Body of pancreas (tissue), 4 donors: ENCODE measurements at regions not wholly inside any gene's neighbourhood (a gene's known extent, or its start where the extent isn't known, plus 50 kb on each side); places are given as distances from the start of the nearest gene placed in this dataset.

ENCODE experiments used
- ATAC-seq: fragments of 150-250 bp; one replicate; pipeline ENCODE4 v1.9.1; 2016
- DNase-seq, 4 donors: peaks; one replicate each; pipeline ENCODE4 v3.0.0-alpha.2; 2019
- H3K27ac ChIP-seq, 4 donors: fragments of 200-600 bp; sonication (generic); 1 replicate in 3 of 4; 2 replicates in 1 of 4; pipeline versions ENCODE4 v1.5.1 to v1.6.1; 2016 to 2019; ENCODE audit warnings: mild to moderate bottlenecking in 1 of 4, mixed read lengths in 1 of 4, moderate library complexity in 1 of 4
- H3K27me3 ChIP-seq, 2 donors: fragments of 200-600 bp; sonication (generic); one replicate each; pipeline ENCODE4 v1.6.0; 2016; ENCODE audit warnings: mild to moderate bottlenecking in 1 of 2
- H3K36me3 ChIP-seq, 2 donors: fragments of 200-600 bp; sonication (generic); replicated peaks in 1 of 2; 2 replicates each; pipeline ENCODE4 v1.5.1; 2016; ENCODE audit warnings: low read depth in 2 of 2; ENCODE audit not compliant: insufficient read depth in 1 of 2
- H3K4me1 ChIP-seq: fragments of 200-600 bp; sonication (generic); one replicate; pipeline ENCODE4 v1.6.0; 2016
- H3K4me3 ChIP-seq, 2 donors: fragments of 200-600 bp; sonication (generic); 1 replicate in 1 of 2; 2 replicates in 1 of 2; pipeline ENCODE4 v1.5.1; 2016 to 2019
- H3K9me3 ChIP-seq, 3 donors: fragments of 200-600 bp; sonication (generic); 1 replicate in 2 of 3; 2 replicates in 1 of 3; pipeline ENCODE4 v1.5.1; 2016
- POLR2A ChIP-seq, 3 donors: fragments of 450-650 bp; IDR thresholded peaks; one replicate each; pipeline ENCODE4 v1.6.1; 2016; ENCODE audit warnings: antibody characterized with exemption in 3 of 3, mild to moderate bottlenecking in 2 of 3
- WGBS, 2 donors: methylation state at CpG; one replicate each; pipeline ENCODE4 v1.1.5; 2017; 5-methylcytosine and 5-hydroxymethylcytosine counted together
- intact Hi-C: fragments of 100-400 bp; cut with DNase I; formaldehyde crosslinking; loops from one replicate; pipeline ENCODE4 v1.15.1; 2023
- TF ChIP-seq, protein P1 (sequence below), 7 experiments: fragments of 450-650 bp in 4 of 7; fragments of 200-600 bp in 3 of 7; sonication (generic) in 3 of 7; IDR thresholded peaks; one replicate each; pipeline ENCODE4 v1.5.1; 2016 to 2019; ENCODE audit warnings: antibody characterized with exemption in 7 of 7

DNA sequence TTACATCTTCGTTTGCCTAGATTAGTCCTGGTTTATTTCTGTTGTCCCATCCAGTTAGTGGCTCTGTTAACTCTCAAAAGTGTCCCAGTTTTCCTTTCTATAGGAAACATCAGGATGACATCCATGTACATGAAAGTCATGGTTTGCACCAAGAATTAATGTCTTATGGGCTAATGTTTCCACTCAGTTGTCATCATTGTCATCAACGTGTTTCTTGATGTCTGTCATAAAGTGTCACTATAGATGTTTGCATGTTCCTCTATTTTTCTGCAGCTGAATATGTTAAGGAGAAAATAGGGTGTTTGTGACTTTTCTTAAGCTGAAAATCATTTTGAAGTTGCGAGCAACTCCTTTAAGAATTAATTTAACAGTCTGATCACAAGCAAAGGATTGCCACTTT lies 567.0 kb downstream of the TMEM114 start:
- no peak for DNase-seq
- H3K4me3 ChIP-seq: no peak overlapping the region
- 32 to 43% methylated on average over 3 of the region's 3 CpGs for WGBS, 2 donors
- H3K36me3 ChIP-seq: no peaks in the 10 kb centered on the region
- H3K27me3 ChIP-seq: no peaks in the 10 kb centered on the region
- TF ChIP-seq, protein P1, sequence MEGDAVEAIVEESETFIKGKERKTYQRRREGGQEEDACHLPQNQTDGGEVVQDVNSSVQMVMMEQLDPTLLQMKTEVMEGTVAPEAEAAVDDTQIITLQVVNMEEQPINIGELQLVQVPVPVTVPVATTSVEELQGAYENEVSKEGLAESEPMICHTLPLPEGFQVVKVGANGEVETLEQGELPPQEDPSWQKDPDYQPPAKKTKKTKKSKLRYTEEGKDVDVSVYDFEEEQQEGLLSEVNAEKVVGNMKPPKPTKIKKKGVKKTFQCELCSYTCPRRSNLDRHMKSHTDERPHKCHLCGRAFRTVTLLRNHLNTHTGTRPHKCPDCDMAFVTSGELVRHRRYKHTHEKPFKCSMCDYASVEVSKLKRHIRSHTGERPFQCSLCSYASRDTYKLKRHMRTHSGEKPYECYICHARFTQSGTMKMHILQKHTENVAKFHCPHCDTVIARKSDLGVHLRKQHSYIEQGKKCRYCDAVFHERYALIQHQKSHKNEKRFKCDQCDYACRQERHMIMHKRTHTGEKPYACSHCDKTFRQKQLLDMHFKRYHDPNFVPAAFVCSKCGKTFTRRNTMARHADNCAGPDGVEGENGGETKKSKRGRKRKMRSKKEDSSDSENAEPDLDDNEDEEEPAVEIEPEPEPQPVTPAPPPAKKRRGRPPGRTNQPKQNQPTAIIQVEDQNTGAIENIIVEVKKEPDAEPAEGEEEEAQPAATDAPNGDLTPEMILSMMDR (IDR thresholded peaks at IDR 0.05): no peak
- no peak for TF ChIP-seq POLR2A (IDR thresholded peaks at IDR 0.05)
- intact Hi-C loops: no loop called here
- ATAC-seq: no peak
- H3K4me1 ChIP-seq: no peaks in the 10 kb centered on the region
- H3K27ac ChIP-seq: no peak overlapping the region
- no peaks in the 10 kb centered on the region for H3K9me3 ChIP-seq

DNA sequence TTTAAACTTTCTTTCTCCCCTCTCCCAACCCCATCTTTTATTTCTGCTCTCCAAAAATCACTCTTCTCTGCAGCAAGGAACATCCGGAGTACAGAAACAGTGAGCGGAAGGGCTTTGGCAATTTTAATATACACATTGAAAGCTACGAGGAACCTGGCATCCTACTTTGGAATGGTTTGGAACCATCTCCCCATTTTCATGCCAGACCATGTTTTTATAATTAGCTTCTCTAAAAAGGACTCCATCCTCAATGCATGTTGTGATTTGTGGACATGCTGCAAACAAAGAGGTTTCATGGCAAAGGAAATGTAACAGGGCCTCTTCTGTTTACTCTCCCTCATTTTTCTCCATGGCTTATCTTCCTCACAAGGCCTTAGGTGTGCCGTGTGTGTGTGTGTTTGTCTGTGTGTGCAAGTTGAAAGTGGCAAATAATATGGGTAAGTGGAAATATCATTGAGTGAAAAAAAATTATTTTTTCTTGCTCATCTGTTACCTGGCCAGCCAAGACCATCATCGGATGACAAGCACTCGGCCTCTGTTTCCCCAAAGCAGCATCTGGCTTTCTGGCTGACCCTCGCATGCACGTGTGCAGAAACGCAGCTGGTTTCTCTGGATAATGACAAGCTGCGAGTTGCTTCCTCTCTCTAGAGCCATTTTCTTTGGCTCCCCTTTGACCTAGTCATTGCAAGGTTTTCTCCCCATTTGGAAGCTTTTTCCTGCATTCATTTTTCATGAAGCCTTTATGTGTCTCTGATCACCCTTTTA lies 585.0 kb downstream of the TMEM114 start:
- intact Hi-C loops: no loop called here
- ATAC-seq (no peak), DNase-seq (no peak)
- TF ChIP-seq, protein P1 (IDR thresholded peaks at IDR 0.05): no peak
- TF ChIP-seq POLR2A (IDR thresholded peaks at IDR 0.05): no peak
- H3K27ac ChIP-seq: no peak overlapping the region
- no peaks in the 10 kb centered on the region for H3K36me3 ChIP-seq
- no peak overlapping the region for H3K4me3 ChIP-seq
- H3K27me3 ChIP-seq: no peaks in the 10 kb centered on the region
- no peaks in the 10 kb centered on the region for H3K4me1 ChIP-seq
- 38 to 40% methylated on average over 10 of the region's 10 CpGs for WGBS, 2 donors
- no peaks in the 10 kb centered on the region for H3K9me3 ChIP-seq

DNA sequence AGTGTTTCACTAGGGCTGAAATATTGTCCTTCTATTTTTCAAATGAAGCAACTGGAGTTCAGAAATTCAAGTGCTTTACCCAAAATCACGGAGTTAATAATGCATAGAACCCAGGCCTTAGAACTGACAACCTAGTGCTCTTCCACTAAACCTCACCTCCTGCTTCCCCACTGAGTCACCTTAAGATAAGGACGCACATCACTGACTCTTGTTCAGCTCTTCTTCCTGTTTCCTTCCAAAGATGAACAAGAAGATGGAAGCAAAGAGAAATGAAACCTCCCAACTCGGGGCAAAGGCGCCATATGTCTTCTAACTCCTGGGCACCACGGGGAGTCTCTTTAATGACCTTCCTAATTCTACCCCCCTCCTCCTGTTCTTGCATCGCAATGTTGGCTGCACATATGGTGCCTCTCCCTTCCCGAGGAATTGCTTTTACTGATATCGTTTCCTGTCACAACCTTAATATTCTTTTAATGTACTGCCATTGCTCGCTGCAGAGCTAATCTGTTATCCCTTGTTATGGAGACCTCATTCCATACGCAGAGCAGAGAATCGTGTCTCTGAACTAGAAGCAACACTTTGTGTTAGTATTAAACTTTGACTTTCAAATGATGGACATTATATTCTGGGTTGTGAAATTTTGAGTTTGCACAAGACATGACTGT lies 591.4 kb downstream of the TMEM114 start:
- 60 to 63% methylated on average over 11 of the region's 11 CpGs for WGBS, 2 donors
- H3K36me3 ChIP-seq: no peaks in the 10 kb centered on the region
- no peaks in the 10 kb centered on the region for H3K4me1 ChIP-seq
- no peaks in the 10 kb centered on the region for H3K27me3 ChIP-seq
- TF ChIP-seq, protein P1 (IDR thresholded peaks at IDR 0.05): no peak
- no peak for TF ChIP-seq POLR2A (IDR thresholded peaks at IDR 0.05)
- ATAC-seq: no peak
- no peak for DNase-seq
- intact Hi-C loops: no loop called here
- no peaks in the 10 kb centered on the region for H3K9me3 ChIP-seq
- no peak overlapping the region for H3K4me3 ChIP-seq
- no peak overlapping the region for H3K27ac ChIP-seq

DNA sequence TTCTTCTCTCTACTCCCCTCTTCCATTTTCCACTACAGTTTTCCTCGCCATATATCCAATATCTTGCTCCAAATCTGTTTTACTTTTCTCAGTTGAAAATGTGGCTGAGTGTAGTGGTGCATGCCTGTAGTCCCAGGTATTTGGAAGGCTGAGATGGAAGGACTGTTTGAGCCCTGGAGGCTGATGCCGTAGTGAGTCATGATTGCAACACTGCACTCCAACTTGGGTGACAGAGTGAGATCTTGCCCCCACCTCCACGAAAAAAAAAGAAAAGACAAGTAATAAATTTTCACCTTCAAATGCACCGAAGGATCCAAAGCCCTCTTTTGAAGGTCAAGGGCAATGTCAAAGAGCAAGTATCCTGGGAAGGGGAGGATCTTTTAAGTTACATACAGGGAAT lies 592.3 kb downstream of the TMEM114 start:
- 60 to 64% methylated on average over 4 of the region's 4 CpGs for WGBS, 2 donors
- intact Hi-C loops: no loop called here
- no peak for TF ChIP-seq POLR2A (IDR thresholded peaks at IDR 0.05)

DNA sequence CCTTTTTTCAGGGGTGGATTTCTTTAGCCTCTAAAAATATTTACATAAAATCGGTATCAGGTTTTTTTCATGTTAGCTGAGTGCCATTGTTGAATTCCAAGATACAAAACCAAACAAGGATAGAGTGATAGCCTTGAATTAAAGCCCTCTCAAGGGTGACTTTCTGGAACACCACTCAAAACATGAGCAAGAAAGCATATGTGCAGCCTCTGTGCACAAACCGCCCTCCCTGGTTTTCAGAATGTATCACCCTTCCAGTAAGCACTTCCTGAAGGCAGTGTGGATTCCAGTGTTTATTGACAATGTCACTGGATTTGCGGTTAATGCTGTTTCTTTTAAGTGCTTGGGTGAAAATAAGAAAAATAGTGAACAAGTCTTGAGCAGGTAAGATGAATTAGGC lies 597.7 kb downstream of the TMEM114 start:
- DNase-seq (no peak), ATAC-seq (no peak)
- intact Hi-C loops: no loop called here
- TF ChIP-seq POLR2A (IDR thresholded peaks at IDR 0.05): no peak
- TF ChIP-seq, protein P1 (IDR thresholded peaks at IDR 0.05): no peak
- H3K27ac ChIP-seq: no peak overlapping the region
- H3K27me3 ChIP-seq: no peaks in the 10 kb centered on the region
- H3K36me3 ChIP-seq: no peaks in the 10 kb centered on the region
- no peak overlapping the region for H3K4me3 ChIP-seq
- 23 to 26% methylated on average over 3 of the region's 3 CpGs for WGBS, 2 donors
- no peaks in the 10 kb centered on the region for H3K4me1 ChIP-seq
- no peaks in the 10 kb centered on the region for H3K9me3 ChIP-seq

More for the DNA sequence above, 592.3 kb downstream of the TMEM114 start:
- Histone ChIP-seq H3K4me3 (no peak overlapping the region), H3K4me1 (no peaks in the 10 kb centered on the region), H3K27ac (no peak overlapping the region), H3K9me3 (no peaks in the 10 kb centered on the region), H3K27me3 (no peaks in the 10 kb centered on the region), H3K36me3 (no peaks in the 10 kb centered on the region)
- no peak for DNase-seq
- ATAC-seq: no peak
